ENCODE measurements at regions not wholly inside any gene's neighbourhood (a gene's known extent, or its start where the extent isn't known, plus 50 kb on each side); places are given as distances from the start of the nearest gene placed in this dataset.

DNA sequence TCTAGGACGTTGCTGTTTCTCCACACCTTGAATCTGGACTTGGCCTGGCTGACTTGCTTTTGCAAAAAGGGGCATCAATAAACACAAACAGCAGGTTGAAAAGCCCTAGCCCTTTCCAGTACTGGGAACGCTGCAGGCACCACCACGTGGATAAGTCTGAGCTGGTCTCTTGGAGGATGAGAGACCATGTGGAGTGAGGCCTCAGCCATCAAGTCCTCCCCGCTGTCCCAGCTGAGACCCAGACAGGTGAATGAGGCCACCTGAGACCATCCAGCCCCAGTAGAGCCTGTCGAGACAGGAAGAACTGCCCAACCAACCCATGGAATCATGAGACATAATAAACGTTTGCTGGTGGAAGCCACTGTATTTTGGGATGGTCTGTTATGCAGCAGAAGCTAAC lies 688.7 kb downstream of the PTPRU start:
- TF ChIP-seq, protein P1, sequence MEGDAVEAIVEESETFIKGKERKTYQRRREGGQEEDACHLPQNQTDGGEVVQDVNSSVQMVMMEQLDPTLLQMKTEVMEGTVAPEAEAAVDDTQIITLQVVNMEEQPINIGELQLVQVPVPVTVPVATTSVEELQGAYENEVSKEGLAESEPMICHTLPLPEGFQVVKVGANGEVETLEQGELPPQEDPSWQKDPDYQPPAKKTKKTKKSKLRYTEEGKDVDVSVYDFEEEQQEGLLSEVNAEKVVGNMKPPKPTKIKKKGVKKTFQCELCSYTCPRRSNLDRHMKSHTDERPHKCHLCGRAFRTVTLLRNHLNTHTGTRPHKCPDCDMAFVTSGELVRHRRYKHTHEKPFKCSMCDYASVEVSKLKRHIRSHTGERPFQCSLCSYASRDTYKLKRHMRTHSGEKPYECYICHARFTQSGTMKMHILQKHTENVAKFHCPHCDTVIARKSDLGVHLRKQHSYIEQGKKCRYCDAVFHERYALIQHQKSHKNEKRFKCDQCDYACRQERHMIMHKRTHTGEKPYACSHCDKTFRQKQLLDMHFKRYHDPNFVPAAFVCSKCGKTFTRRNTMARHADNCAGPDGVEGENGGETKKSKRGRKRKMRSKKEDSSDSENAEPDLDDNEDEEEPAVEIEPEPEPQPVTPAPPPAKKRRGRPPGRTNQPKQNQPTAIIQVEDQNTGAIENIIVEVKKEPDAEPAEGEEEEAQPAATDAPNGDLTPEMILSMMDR (IDR thresholded peaks at IDR 0.05 in 2 of 3, conservative IDR thresholded peaks at IDR 0.05 in 1 of 3; ENCODE audit: control insufficient read depth in 2 of 3, extremely low read depth in 1 of 3, insufficient read depth in 1 of 3, low read depth in 3 of 3, low read length in 3 of 3): no peak
- no peak for TF ChIP-seq EZH2 (IDR thresholded peaks at IDR 0.05; ENCODE audit: borderline replicate concordance, control insufficient read depth, low read depth, low read length)
